ENCODE measurements at regions not wholly inside any gene's neighbourhood (a gene's known extent, or its start where the extent isn't known, plus 50 kb on each side); places are given as distances from the start of the nearest gene placed in this dataset.

DNA sequence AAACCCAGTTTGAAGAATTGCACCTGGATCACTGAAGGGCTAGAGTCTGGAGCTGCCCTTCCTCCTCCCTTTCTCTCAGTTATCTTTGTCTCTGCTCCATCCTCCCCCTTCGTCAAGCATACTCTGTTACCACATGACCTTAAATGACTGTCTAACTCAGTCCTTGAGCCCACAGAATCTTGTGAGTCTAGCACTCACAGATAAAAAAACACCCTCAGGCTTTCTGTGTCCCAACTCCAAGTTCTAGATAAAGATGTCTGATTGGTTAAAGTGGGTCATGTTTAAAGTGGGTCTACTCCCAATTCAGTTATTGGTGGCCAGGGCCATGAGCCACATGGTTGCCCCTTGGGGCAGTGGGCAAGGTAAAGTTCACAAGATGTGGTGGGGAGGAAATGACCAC is 53.5 kb upstream of the CYP1B1 start (continued):
- TF ChIP-seq BACH1 (tag; IDR thresholded peaks at IDR 0.05) (0 out of 2 replicates have a peak, but pooled peaks have one; percentile 31), ZBTB8A (IDR thresholded peaks at IDR 0.05; ENCODE audit: partially characterized antibody) (no peak), CBX8 (IDR thresholded peaks at IDR 0.05; ENCODE audit: borderline replicate concordance, extremely low read depth, low read depth, low read length, poor library complexity, severe bottlenecking) (no peak), CREB3L1 (IDR thresholded peaks at IDR 0.05; ENCODE audit: borderline replicate concordance, low read depth) (peak; percentile 42; the same call in 1 of the 2 replicates), CBFA2T3 (IDR thresholded peaks at IDR 0.05) (peak; percentile 17; the same call in 1 of the 2 replicates), NCOR1 (IDR thresholded peaks at IDR 0.05) (peak; percentile 43; the same call in 1 of the 2 replicates)
- TF ChIP-seq, protein P1, sequence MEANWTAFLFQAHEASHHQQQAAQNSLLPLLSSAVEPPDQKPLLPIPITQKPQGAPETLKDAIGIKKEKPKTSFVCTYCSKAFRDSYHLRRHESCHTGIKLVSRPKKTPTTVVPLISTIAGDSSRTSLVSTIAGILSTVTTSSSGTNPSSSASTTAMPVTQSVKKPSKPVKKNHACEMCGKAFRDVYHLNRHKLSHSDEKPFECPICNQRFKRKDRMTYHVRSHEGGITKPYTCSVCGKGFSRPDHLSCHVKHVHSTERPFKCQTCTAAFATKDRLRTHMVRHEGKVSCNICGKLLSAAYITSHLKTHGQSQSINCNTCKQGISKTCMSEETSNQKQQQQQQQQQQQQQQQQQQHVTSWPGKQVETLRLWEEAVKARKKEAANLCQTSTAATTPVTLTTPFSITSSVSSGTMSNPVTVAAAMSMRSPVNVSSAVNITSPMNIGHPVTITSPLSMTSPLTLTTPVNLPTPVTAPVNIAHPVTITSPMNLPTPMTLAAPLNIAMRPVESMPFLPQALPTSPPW (CRISPR knock-in tag; IDR thresholded peaks at IDR 0.05): peak; percentile 76; the same call in 1 of the 2 replicates

DNA sequence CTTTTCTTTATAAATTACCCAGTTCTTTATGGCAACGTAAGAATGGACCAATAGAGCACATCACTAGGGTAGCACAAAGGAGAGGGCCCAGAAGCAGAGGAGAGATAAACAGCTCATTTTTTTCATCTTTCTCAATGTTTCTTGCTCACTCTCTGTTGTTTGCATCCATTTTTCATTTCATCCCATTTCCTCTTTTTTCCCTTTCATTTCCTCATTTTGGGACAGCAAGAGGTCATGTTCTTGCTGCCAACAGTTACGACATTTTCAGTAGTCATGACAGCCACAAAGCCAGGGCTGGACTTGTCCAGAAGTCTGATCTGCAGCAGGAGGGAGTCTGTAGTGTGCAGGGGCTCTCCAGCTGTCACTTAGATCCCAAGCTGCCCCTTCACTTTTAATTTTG is 52.7 kb upstream of the CYP1B1 start:
- Histone ChIP-seq H3K79me2 (ENCODE audit: control insufficient read depth, insufficient read depth, low read length) (no peaks in the 10 kb centered on the region), H3K4me2 (ENCODE audit: insufficient read depth, low read length) (no peak overlapping the region), H4K20me1 (replicated peaks; ENCODE audit: control insufficient read depth, insufficient read depth, low read length) (no peaks in the 10 kb centered on the region), H3K9me3 (replicated peaks; ENCODE audit: control insufficient read depth, insufficient read depth, low read depth, low read length) (no peaks in the 10 kb centered on the region; the same call in 1 of the 2 replicates), H3K9ac (ENCODE audit: insufficient read depth in 1 of 2, low read depth in 2 of 2, low read length in 2 of 2) (no peak overlapping the region), H3K36me3 (ENCODE audit: control insufficient read depth, insufficient read depth, low read length) (no peaks in the 10 kb centered on the region), H3K27me3 (ENCODE audit: control insufficient read depth in 2 of 2, insufficient read depth in 2 of 2, low read length in 2 of 2) (no peaks in the 10 kb centered on the region), H3K4me3 (no peak overlapping the region), H2AFZ (ENCODE audit: low read depth, low read length) (no peak overlapping the region), H3K9me1 (ENCODE audit: control insufficient read depth, insufficient read depth, low read length) (no peaks in the 10 kb centered on the region), H3K4me1 (replicated peaks in 1 of 2; ENCODE audit: control insufficient read depth in 2 of 2, insufficient read depth in 2 of 2, low read length in 2 of 2) (peaks cover 0 to 9% of the 10 kb centered on the region in 2 experiments; a peak in 2 of 5 replicates), H3K27ac (ENCODE audit: extremely low read depth, low read depth, low read length) (no peak overlapping the region)
- ATAC-seq (no peak), FAIRE-seq (no peak), DNase-seq (ENCODE audit: extremely low read depth in 1 of 4, low spot score in 3 of 4) (no peak)
- in situ Hi-C loops (cut with MboI): no loop called here
- WGBS (ENCODE audit: insufficient coverage, low coverage, missing lambda C conversion rate): 3% methylated on average over 2 of the region's 2 CpGs
- intact Hi-C loops (cut with micrococcal nuclease): no loop called here
- ChIA-PET POLR2A (interaction anchor here (0.8 kb wide), 1 partner anchor 11 kb away, joined by 3 read pairs; no protein-coding TSS in a partner anchor), CTCF (ENCODE audit: low intra/inter-chr PET ratio) (no interaction called here)
- no TSS peak for BruUV-seq (replicated peaks)
- TF ChIP-seq STAT6 (CRISPR knock-in tag; IDR thresholded peaks at IDR 0.05): no peak
- TF ChIP-seq, protein P2, sequence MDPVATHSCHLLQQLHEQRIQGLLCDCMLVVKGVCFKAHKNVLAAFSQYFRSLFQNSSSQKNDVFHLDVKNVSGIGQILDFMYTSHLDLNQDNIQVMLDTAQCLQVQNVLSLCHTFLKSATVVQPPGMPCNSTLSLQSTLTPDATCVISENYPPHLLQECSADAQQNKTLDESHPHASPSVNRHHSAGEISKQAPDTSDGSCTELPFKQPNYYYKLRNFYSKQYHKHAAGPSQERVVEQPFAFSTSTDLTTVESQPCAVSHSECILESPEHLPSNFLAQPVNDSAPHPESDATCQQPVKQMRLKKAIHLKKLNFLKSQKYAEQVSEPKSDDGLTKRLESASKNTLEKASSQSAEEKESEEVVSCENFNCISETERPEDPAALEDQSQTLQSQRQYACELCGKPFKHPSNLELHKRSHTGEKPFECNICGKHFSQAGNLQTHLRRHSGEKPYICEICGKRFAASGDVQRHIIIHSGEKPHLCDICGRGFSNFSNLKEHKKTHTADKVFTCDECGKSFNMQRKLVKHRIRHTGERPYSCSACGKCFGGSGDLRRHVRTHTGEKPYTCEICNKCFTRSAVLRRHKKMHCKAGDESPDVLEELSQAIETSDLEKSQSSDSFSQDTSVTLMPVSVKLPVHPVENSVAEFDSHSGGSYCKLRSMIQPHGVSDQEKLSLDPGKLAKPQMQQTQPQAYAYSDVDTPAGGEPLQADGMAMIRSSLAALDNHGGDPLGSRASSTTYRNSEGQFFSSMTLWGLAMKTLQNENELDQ (CRISPR knock-in tag; IDR thresholded peaks at IDR 0.05; ENCODE audit: borderline replicate concordance): no peak

Data from K562 (cell line).